ENCODE measurements at regions not wholly inside any gene's neighbourhood (a gene's known extent, or its start where the extent isn't known, plus 50 kb on each side); places are given as distances from the start of the nearest gene placed in this dataset.

DNA sequence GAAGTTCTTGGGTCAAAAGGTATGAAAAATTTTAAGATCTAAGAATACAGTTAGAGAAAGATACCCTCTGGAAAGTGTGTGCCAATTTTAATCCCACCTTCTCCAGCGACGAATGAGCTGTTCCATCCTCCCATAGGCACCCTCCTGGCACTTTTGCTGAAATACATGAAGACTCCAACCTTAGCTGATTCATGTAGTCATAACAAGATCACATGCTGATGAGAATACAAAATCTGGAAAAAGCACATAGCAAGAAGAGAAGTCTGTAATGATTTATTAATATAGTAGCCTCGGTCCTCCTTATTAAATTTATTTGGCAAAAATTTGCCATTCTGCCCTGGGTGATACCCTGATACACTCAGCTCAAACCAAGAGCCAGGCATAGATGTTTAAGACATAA is 88.9 kb downstream of the CCR1 start:
- ChIA-PET POLR2A (ENCODE audit: unreplicated experiment) (no interaction called here), CTCF (no interaction called here)
- ATAC-seq: no peak
- Histone ChIP-seq H3K27me3 (ENCODE audit: low read length) (no peaks in the 10 kb centered on the region), H3F3A (ENCODE audit: low read length, unreplicated experiment) (peaks cover 12% of the 10 kb centered on the region), H3K4me2 (ENCODE audit: low read length) (no peak overlapping the region), H2AFZ (ENCODE audit: low read length) (no peak overlapping the region), H3K9me3 (ENCODE audit: low read length) (no peaks in the 10 kb centered on the region), H3K36me3 (ENCODE audit: low read depth, low read length) (no peaks in the 10 kb centered on the region), H3K4me3 (ENCODE audit: low read length) (no peak overlapping the region), H3K9me2 (replicated peaks; ENCODE audit: low read length) (no peaks in the 10 kb centered on the region), H3K9ac (ENCODE audit: low read length) (no peak overlapping the region), H4K20me1 (ENCODE audit: low read length) (no peaks in the 10 kb centered on the region), H3K4me1 (ENCODE audit: insufficient read depth, low read length) (peaks cover 23% of the 10 kb centered on the region), H3K27ac (ENCODE audit: low read length) (no peak overlapping the region), H3K79me2 (ENCODE audit: low read length) (no peaks in the 10 kb centered on the region)
- BruUV-seq (replicated peaks): no TSS peak
- DNase-seq: no peak
- intact Hi-C loops (cut with micrococcal nuclease): no loop called here
- TF ChIP-seq, protein P1, sequence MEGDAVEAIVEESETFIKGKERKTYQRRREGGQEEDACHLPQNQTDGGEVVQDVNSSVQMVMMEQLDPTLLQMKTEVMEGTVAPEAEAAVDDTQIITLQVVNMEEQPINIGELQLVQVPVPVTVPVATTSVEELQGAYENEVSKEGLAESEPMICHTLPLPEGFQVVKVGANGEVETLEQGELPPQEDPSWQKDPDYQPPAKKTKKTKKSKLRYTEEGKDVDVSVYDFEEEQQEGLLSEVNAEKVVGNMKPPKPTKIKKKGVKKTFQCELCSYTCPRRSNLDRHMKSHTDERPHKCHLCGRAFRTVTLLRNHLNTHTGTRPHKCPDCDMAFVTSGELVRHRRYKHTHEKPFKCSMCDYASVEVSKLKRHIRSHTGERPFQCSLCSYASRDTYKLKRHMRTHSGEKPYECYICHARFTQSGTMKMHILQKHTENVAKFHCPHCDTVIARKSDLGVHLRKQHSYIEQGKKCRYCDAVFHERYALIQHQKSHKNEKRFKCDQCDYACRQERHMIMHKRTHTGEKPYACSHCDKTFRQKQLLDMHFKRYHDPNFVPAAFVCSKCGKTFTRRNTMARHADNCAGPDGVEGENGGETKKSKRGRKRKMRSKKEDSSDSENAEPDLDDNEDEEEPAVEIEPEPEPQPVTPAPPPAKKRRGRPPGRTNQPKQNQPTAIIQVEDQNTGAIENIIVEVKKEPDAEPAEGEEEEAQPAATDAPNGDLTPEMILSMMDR (conservative IDR thresholded peaks at IDR 0.05; ENCODE audit: low read depth, low read length): no peak
- no peak for TF ChIP-seq EZH2 (IDR thresholded peaks at IDR 0.05; ENCODE audit: low read length, unreplicated experiment)
- TF ChIP-seq EZH2phosphoT487 (IDR thresholded peaks at IDR 0.05; ENCODE audit: borderline replicate concordance, low read length): no peak

GRCh38 chr3:46116996-46117395 is 89.7 kb upstream of the XCR1 start:
- POLR2A ChIA-PET (ENCODE audit: unreplicated experiment): interaction anchor here (0.5 kb wide), 1 partner anchor 708 kb away, joined by 3 read pairs; no protein-coding TSS in a partner anchor

More at GRCh38 chr3:46116996-46117395, 89.7 kb upstream of the XCR1 start:
- Histone ChIP-seq H3K36me3 (ENCODE audit: low read depth, low read length) (no peaks in the 10 kb centered on the region), H3F3A (ENCODE audit: low read length, unreplicated experiment) (peaks cover 22% of the 10 kb centered on the region), H3K9ac (ENCODE audit: low read length) (no peak overlapping the region), H3K9me2 (replicated peaks; ENCODE audit: low read length) (no peaks in the 10 kb centered on the region), H3K4me1 (ENCODE audit: insufficient read depth, low read length) (peaks cover 44% of the 10 kb centered on the region), H3K9me3 (ENCODE audit: low read length) (no peaks in the 10 kb centered on the region), H3K4me2 (ENCODE audit: low read length) (no peak overlapping the region), H3K27me3 (ENCODE audit: low read length) (no peaks in the 10 kb centered on the region), H3K27ac (ENCODE audit: low read length) (no peak overlapping the region), H2AFZ (ENCODE audit: low read length) (no peak overlapping the region), H3K4me3 (ENCODE audit: low read length) (no peak overlapping the region), H4K20me1 (ENCODE audit: low read length) (no peaks in the 10 kb centered on the region), H3K79me2 (ENCODE audit: low read length) (no peaks in the 10 kb centered on the region)
- DNase-seq (no peak), ATAC-seq (no peak)
- BruUV-seq (replicated peaks): no TSS peak
- CTCF ChIA-PET: no interaction called here
- intact Hi-C loops (cut with micrococcal nuclease): no loop called here
- no peak for TF ChIP-seq EZH2 (IDR thresholded peaks at IDR 0.05; ENCODE audit: low read length, unreplicated experiment)
- no peak for TF ChIP-seq EZH2phosphoT487 (IDR thresholded peaks at IDR 0.05; ENCODE audit: borderline replicate concordance, low read length)
- TF ChIP-seq, protein P1 (conservative IDR thresholded peaks at IDR 0.05; ENCODE audit: low read depth, low read length): no peak
